Naive thymus-derived CD4-positive, alpha-beta T cell (primary cell): ENCODE measurements at regions not wholly inside any gene's neighbourhood (a gene's known extent, or its start where the extent isn't known, plus 50 kb on each side); places are given as distances from the start of the nearest gene placed in this dataset.

Experiments used
- ATAC-seq: fragments of 150-1000 bp; cut with Tn5 transposase; 2 replicates; pipeline ENCODE4 v1.10.0; 2021; ENCODE audit warnings: mild to moderate bottlenecking, moderate library complexity
- CTCF ChIA-PET: fragments of 350-600 bp; sonication (Branson Sonifier 250); formaldehyde crosslinking; loops from one replicate; lab custom pipeline; 2021; ENCODE audit warnings: antibody characterized with exemption; lab: Charles Lee
- POLR2A ChIA-PET: fragments of 350-600 bp; sonication (Branson Sonifier 250); formaldehyde crosslinking; loops from one replicate; lab custom pipeline; 2021; ENCODE audit warnings: antibody characterized with exemption, inconsistent platforms; lab: Charles Lee
- DNase-seq, 9 donors: peaks; one replicate each; pipeline versions ENCODE4 v3.0.0 to v3.0.0-alpha.2; 2020 to 2022; ENCODE audit warnings: mixed read lengths in 1 of 9
- H3K27ac ChIP-seq: one replicate; pipeline ENCODE4 v1.7.0; 2013; ENCODE audit warnings: mild to moderate bottlenecking, low read depth, low read length, moderate library complexity
- H3K27me3 ChIP-seq, 2 donors: one replicate each; pipeline ENCODE4 v1.7.0; 2013; ENCODE audit warnings: low read length in 2 of 2, mild to moderate bottlenecking in 2 of 2, moderate library complexity in 2 of 2; ENCODE audit not compliant: control insufficient read depth in 2 of 2, insufficient read depth in 2 of 2
- H3K36me3 ChIP-seq, 3 experiments: 1 replicate in 2 of 3; 2 replicates in 1 of 3; pipeline ENCODE4 v1.7.0; 2013; ENCODE audit warnings: low read length in 3 of 3, mild to moderate bottlenecking in 3 of 3, moderate library complexity in 1 of 3; ENCODE audit not compliant: insufficient read depth in 3 of 3, control insufficient read depth in 2 of 3
- H3K4me1 ChIP-seq, 2 donors: one replicate each; pipeline ENCODE4 v1.7.0; 2013; ENCODE audit warnings: low read length in 2 of 2, mild to moderate bottlenecking in 2 of 2, moderate library complexity in 1 of 2; ENCODE audit not compliant: control insufficient read depth in 2 of 2, insufficient read depth in 2 of 2
- H3K4me3 ChIP-seq: 2 replicates; pipeline ENCODE4 v1.7.0; 2013; ENCODE audit warnings: mild to moderate bottlenecking, low read length
- H3K9me3 ChIP-seq, 3 experiments: 1 replicate in 2 of 3; 2 replicates in 1 of 3; pipeline ENCODE4 v1.7.0; 2013; ENCODE audit warnings: low read length in 3 of 3; ENCODE audit not compliant: control insufficient read depth in 2 of 3
- H3K27ac Mint-ChIP-seq, 9 donors: one replicate each; pipeline ENCODE4 v1.8.0; 2020 to 2022; ENCODE audit warnings: mixed read lengths in 9 of 9, mild to moderate bottlenecking in 8 of 9, moderate library complexity in 5 of 9, inconsistent platforms in 2 of 9
- H3K27me3 Mint-ChIP-seq, 5 donors: one replicate each; pipeline ENCODE4 v1.8.0; 2021 to 2022; ENCODE audit warnings: mixed read lengths in 5 of 5, mild to moderate bottlenecking in 1 of 5
- H3K36me3 Mint-ChIP-seq, 5 donors: one replicate each; pipeline ENCODE4 v1.8.0; 2020 to 2022; ENCODE audit warnings: mixed read lengths in 5 of 5, mild to moderate bottlenecking in 3 of 5, inconsistent platforms in 1 of 5
- H3K4me1 Mint-ChIP-seq, 7 donors: one replicate each; pipeline ENCODE4 v1.8.0; 2020 to 2022; ENCODE audit warnings: mixed read lengths in 7 of 7, mild to moderate bottlenecking in 3 of 7, inconsistent platforms in 1 of 7
- H3K4me3 Mint-ChIP-seq, 10 donors: one replicate each; pipeline ENCODE4 v1.8.0; 2020 to 2022; ENCODE audit warnings: mild to moderate bottlenecking in 10 of 10, mixed read lengths in 10 of 10, moderate library complexity in 6 of 10, inconsistent platforms in 2 of 10
- H3K9me3 Mint-ChIP-seq, 11 donors: one replicate each; pipeline ENCODE4 v1.8.0; 2020 to 2022; ENCODE audit warnings: mixed read lengths in 11 of 11, mild to moderate bottlenecking in 4 of 11, inconsistent platforms in 1 of 11, moderate library complexity in 1 of 11
- intact Hi-C, 2 donors: fragments of 100-400 bp; cut with micrococcal nuclease; formaldehyde crosslinking; loops; one replicate each; pipeline ENCODE4 v1.15.1; 2023

GRCh38 chr2:13103778-13104493 lies 387.2 kb downstream of the TRIB2 start:
- Mint-ChIP-seq H3K4me1 (peaks cover 0 to 2% (median 0%) of the 10 kb centered on the region in 7 donors), H3K4me3 (no peak overlapping the region), H3K27me3 (peaks cover 0 to 47% (median 18%) of the 10 kb centered on the region in 5 donors), H3K27ac (no peak overlapping the region), H3K9me3 (peaks cover 0 to 9% (median 0%) of the 10 kb centered on the region in 11 donors), H3K36me3 (peaks cover 0 to 7% (median 0%) of the 10 kb centered on the region in 5 donors)
- Histone ChIP-seq H3K27me3 (no peaks in the 10 kb centered on the region), H3K9me3 (no peaks in the 10 kb centered on the region), H3K4me1 (no peaks in the 10 kb centered on the region), H3K27ac (no peak overlapping the region), H3K4me3 (no peak overlapping the region), H3K36me3 (no peaks in the 10 kb centered on the region)
- intact Hi-C loops: no loop called here
- no peak for ATAC-seq
- DNase-seq: no peak
- ChIA-PET CTCF (no interaction called here), POLR2A (no interaction called here)

GRCh38 chr2:13104723-13105122 lies 388.0 kb downstream of the TRIB2 start:
- H3K27me3 Mint-ChIP-seq: peaks cover 0 to 47% (median 18%) of the 10 kb centered on the region in 5 donors
- ATAC-seq (no peak), DNase-seq (no peak)
- Histone ChIP-seq H3K27ac (no peak overlapping the region), H3K36me3 (no peaks in the 10 kb centered on the region), H3K4me1 (no peaks in the 10 kb centered on the region), H3K9me3 (no peaks in the 10 kb centered on the region), H3K27me3 (no peaks in the 10 kb centered on the region), H3K4me3 (no peak overlapping the region)
- ChIA-PET CTCF (no interaction called here), POLR2A (no interaction called here)
- peaks cover 0 to 2% (median 0%) of the 10 kb centered on the region in 7 donors for H3K4me1 Mint-ChIP-seq
- H3K4me3 Mint-ChIP-seq: no peak overlapping the region
- no peak overlapping the region for H3K27ac Mint-ChIP-seq
- H3K9me3 Mint-ChIP-seq: peaks cover 0 to 3% (median 0%) of the 10 kb centered on the region in 11 donors
- no peaks in the 10 kb centered on the region for H3K36me3 Mint-ChIP-seq
- intact Hi-C loops: no loop called here

- CTCF ChIA-PET: no interaction called here
- Mint-ChIP-seq H3K9me3 (no peaks in the 10 kb centered on the region), H3K4me1 (peaks cover 0 to 2% (median 0%) of the 10 kb centered on the region in 7 donors), H3K27me3 (peaks cover 0 to 52% (median 23%) of the 10 kb centered on the region in 5 donors), H3K4me3 (no peak overlapping the region), H3K36me3 (no peaks in the 10 kb centered on the region), H3K27ac (no peak overlapping the region)
- Histone ChIP-seq H3K36me3 (no peaks in the 10 kb centered on the region), H3K4me3 (no peak overlapping the region), H3K27ac (no peak overlapping the region), H3K4me1 (no peaks in the 10 kb centered on the region), H3K27me3 (no peaks in the 10 kb centered on the region), H3K9me3 (no peaks in the 10 kb centered on the region)
- intact Hi-C loops: no loop called here
- ATAC-seq: no peak
- no peak for DNase-seq
- POLR2A ChIA-PET: no interaction called here
Observed at GRCh38 chr2:13106302-13106701, 389.6 kb downstream of the TRIB2 start.

GRCh38 chr2:13109516-13109915 lies 392.8 kb downstream of the TRIB2 start:
- DNase-seq (no peak), ATAC-seq (no peak)
- no peaks in the 10 kb centered on the region for H3K36me3 Mint-ChIP-seq
- H3K27ac Mint-ChIP-seq: no peak overlapping the region
- ChIA-PET CTCF (no interaction called here), POLR2A (no interaction called here)
- no peak overlapping the region for H3K4me3 Mint-ChIP-seq
- H3K27me3 ChIP-seq: no peaks in the 10 kb centered on the region
- H3K36me3 ChIP-seq: no peaks in the 10 kb centered on the region
- peaks cover 0 to 39% (median 26%) of the 10 kb centered on the region in 5 donors for H3K27me3 Mint-ChIP-seq
- H3K4me1 Mint-ChIP-seq: peaks cover 0 to 2% (median 0%) of the 10 kb centered on the region in 7 donors
- H3K4me3 ChIP-seq: no peak overlapping the region
- no peaks in the 10 kb centered on the region for H3K4me1 ChIP-seq
- intact Hi-C loops: no loop called here
- H3K27ac ChIP-seq: no peak overlapping the region
- peaks cover 0 to 2% (median 0%) of the 10 kb centered on the region in 11 donors for H3K9me3 Mint-ChIP-seq
- no peaks in the 10 kb centered on the region for H3K9me3 ChIP-seq

- H3K9me3 ChIP-seq: no peaks in the 10 kb centered on the region
- no peaks in the 10 kb centered on the region for H3K36me3 Mint-ChIP-seq
- H3K4me1 ChIP-seq: no peaks in the 10 kb centered on the region
Observed at GRCh38 chr2:13110825-13111224, 394.1 kb downstream of the TRIB2 start.

GRCh38 chr2:13113002-13113401 lies 396.3 kb downstream of the TRIB2 start:
- intact Hi-C loops: no loop called here
- Histone ChIP-seq H3K27me3 (no peaks in the 10 kb centered on the region), H3K27ac (no peak overlapping the region), H3K4me1 (no peaks in the 10 kb centered on the region), H3K4me3 (no peak overlapping the region), H3K9me3 (no peaks in the 10 kb centered on the region), H3K36me3 (no peaks in the 10 kb centered on the region)
- Mint-ChIP-seq H3K27ac (no peak overlapping the region), H3K4me1 (no peaks in the 10 kb centered on the region), H3K27me3 (peaks cover 0 to 34% (median 19%) of the 10 kb centered on the region in 5 donors), H3K36me3 (no peaks in the 10 kb centered on the region), H3K4me3 (no peak overlapping the region), H3K9me3 (peaks cover 0 to 2% (median 0%) of the 10 kb centered on the region in 11 donors)
- ChIA-PET CTCF (no interaction called here), POLR2A (no interaction called here)
- ATAC-seq (no peak), DNase-seq (no peak)

More at GRCh38 chr2:13110825-13111224, 394.1 kb downstream of the TRIB2 start:
- no peak for ATAC-seq
- Histone ChIP-seq H3K4me3 (no peak overlapping the region), H3K27me3 (no peaks in the 10 kb centered on the region), H3K27ac (no peak overlapping the region), H3K36me3 (no peaks in the 10 kb centered on the region)
- intact Hi-C loops: no loop called here
- Mint-ChIP-seq H3K4me3 (no peak overlapping the region), H3K4me1 (peaks cover 0 to 2% (median 0%) of the 10 kb centered on the region in 7 donors), H3K9me3 (peaks cover 0 to 2% (median 0%) of the 10 kb centered on the region in 11 donors), H3K27me3 (peaks cover 0 to 41% (median 26%) of the 10 kb centered on the region in 5 donors), H3K27ac (no peak overlapping the region)
- CTCF ChIA-PET: no interaction called here
- POLR2A ChIA-PET: no interaction called here
- DNase-seq: no peak

GRCh38 chr2:13114391-13114790 lies 397.7 kb downstream of the TRIB2 start:
- ATAC-seq: no peak
- intact Hi-C loops: no loop called here
- Mint-ChIP-seq H3K27ac (no peak overlapping the region), H3K36me3 (no peaks in the 10 kb centered on the region), H3K4me1 (no peaks in the 10 kb centered on the region), H3K9me3 (peaks cover 0 to 2% (median 0%) of the 10 kb centered on the region in 11 donors), H3K4me3 (no peak overlapping the region), H3K27me3 (peaks cover 0 to 31% (median 14%) of the 10 kb centered on the region in 5 donors)
- H3K4me3 ChIP-seq: no peak overlapping the region
- CTCF ChIA-PET: no interaction called here
- H3K4me1 ChIP-seq: no peaks in the 10 kb centered on the region
- DNase-seq: no peak
- no peaks in the 10 kb centered on the region for H3K36me3 ChIP-seq
- no peaks in the 10 kb centered on the region for H3K9me3 ChIP-seq
- no peak overlapping the region for H3K27ac ChIP-seq
- POLR2A ChIA-PET: no interaction called here
- H3K27me3 ChIP-seq: no peaks in the 10 kb centered on the region
